Central memory CD8-positive, alpha-beta T cell (primary cell): ENCODE measurements at regions not wholly inside any gene's neighbourhood (a gene's known extent, or its start where the extent isn't known, plus 50 kb on each side); places are given as distances from the start of the nearest gene placed in this dataset.

ENCODE experiments used
- ATAC-seq: fragments of 150-1000 bp; cut with Tn5 transposase; replicated peaks from 2 replicates; pipeline ENCODE4 v1.10.0; 2022; ENCODE audit warnings: mild to moderate bottlenecking, moderate FRiP score, moderate number of reproducible peaks; ENCODE audit not compliant: poor library complexity, severe bottlenecking; ENCODE audit errors: extremely low read depth
- DNase-seq, 2 donors: peaks; one replicate each; pipeline ENCODE4 v3.0.0; 2021; ENCODE audit warnings: low spot score in 2 of 2
- H3K27ac Mint-ChIP-seq: one replicate; pipeline ENCODE4 v1.8.0; 2022; ENCODE audit warnings: low read depth, mild to moderate bottlenecking, moderate library complexity, mixed read lengths
- H3K27me3 Mint-ChIP-seq: one replicate; pipeline ENCODE4 v1.8.0; 2022; ENCODE audit warnings: mixed read lengths
- H3K36me3 Mint-ChIP-seq: one replicate; pipeline ENCODE4 v1.8.0; 2022; ENCODE audit warnings: mild to moderate bottlenecking, moderate library complexity, mixed read lengths; ENCODE audit not compliant: insufficient read depth
- H3K4me1 Mint-ChIP-seq: one replicate; pipeline ENCODE4 v1.8.0; 2022; ENCODE audit warnings: mixed read lengths
- H3K4me3 Mint-ChIP-seq: one replicate; pipeline ENCODE4 v1.8.0; 2022; ENCODE audit warnings: mild to moderate bottlenecking, moderate library complexity, mixed read lengths
- H3K9me3 Mint-ChIP-seq: one replicate; pipeline ENCODE4 v1.8.0; 2022; ENCODE audit warnings: mixed read lengths

- no peaks in the 10 kb centered on the region for H3K9me3 Mint-ChIP-seq
- DNase-seq = no peak
- H3K4me3 Mint-ChIP-seq = no peak overlapping the region
- no peak overlapping the region for H3K27ac Mint-ChIP-seq
- peaks cover 25% of the 10 kb centered on the region for H3K27me3 Mint-ChIP-seq
- no peak for ATAC-seq
- no peaks in the 10 kb centered on the region for H3K36me3 Mint-ChIP-seq
- peaks cover 7% of the 10 kb centered on the region for H3K4me1 Mint-ChIP-seq
These were observed 167.0 kb downstream of the CAAP1 start for GRCh38 chr9:26725573-26725972.

GRCh38 chr9:26723486-26723885 lies 169.1 kb downstream of the CAAP1 start:
- Mint-ChIP-seq H3K9me3 (no peaks in the 10 kb centered on the region), H3K4me3 (no peak overlapping the region), H3K36me3 (no peaks in the 10 kb centered on the region), H3K27me3 (peaks cover 36% of the 10 kb centered on the region), H3K4me1 (peaks cover 7% of the 10 kb centered on the region), H3K27ac (no peak overlapping the region)
- no peak for ATAC-seq
- DNase-seq = no peak

- ATAC-seq (no peak), DNase-seq (no peak)
- no peaks in the 10 kb centered on the region for H3K36me3 Mint-ChIP-seq
- no peaks in the 10 kb centered on the region for H3K9me3 Mint-ChIP-seq
- H3K4me1 Mint-ChIP-seq = peaks cover 7% of the 10 kb centered on the region
- H3K27ac Mint-ChIP-seq = no peak overlapping the region
- H3K27me3 Mint-ChIP-seq = peaks cover 36% of the 10 kb centered on the region
- no peak overlapping the region for H3K4me3 Mint-ChIP-seq
These were observed 169.8 kb downstream of the CAAP1 start for GRCh38 chr9:26722755-26723154.

GRCh38 chr9:26710008-26710407 lies 182.6 kb downstream of the CAAP1 start:
- Mint-ChIP-seq H3K27me3 (no peaks in the 10 kb centered on the region), H3K27ac (no peak overlapping the region), H3K36me3 (no peaks in the 10 kb centered on the region), H3K4me1 (no peaks in the 10 kb centered on the region), H3K9me3 (peaks cover 11% of the 10 kb centered on the region), H3K4me3 (no peak overlapping the region)
- ATAC-seq (no peak), DNase-seq (no peak)

- ATAC-seq (no peak), DNase-seq (no peak)
- Mint-ChIP-seq H3K36me3 (no peaks in the 10 kb centered on the region), H3K9me3 (peaks cover 11% of the 10 kb centered on the region), H3K27ac (no peak overlapping the region), H3K4me1 (no peaks in the 10 kb centered on the region), H3K27me3 (no peaks in the 10 kb centered on the region), H3K4me3 (no peak overlapping the region)
These were observed 186.4 kb downstream of the CAAP1 start for GRCh38 chr9:26706223-26706622.

- ATAC-seq = no peak
- H3K4me1 Mint-ChIP-seq = no peaks in the 10 kb centered on the region
- H3K27me3 Mint-ChIP-seq = peaks cover 9% of the 10 kb centered on the region
- no peak overlapping the region for H3K27ac Mint-ChIP-seq
- H3K9me3 Mint-ChIP-seq = peaks cover 11% of the 10 kb centered on the region
- H3K36me3 Mint-ChIP-seq = no peaks in the 10 kb centered on the region
- no peak overlapping the region for H3K4me3 Mint-ChIP-seq
- DNase-seq = no peak
These were observed 197.3 kb downstream of the CAAP1 start for GRCh38 chr9:26695298-26695622.

- Mint-ChIP-seq H3K27me3 (peaks cover 9% of the 10 kb centered on the region), H3K4me1 (no peaks in the 10 kb centered on the region), H3K9me3 (peaks cover 11% of the 10 kb centered on the region), H3K27ac (no peak overlapping the region), H3K4me3 (no peak overlapping the region), H3K36me3 (no peaks in the 10 kb centered on the region)
- ATAC-seq = no peak
- no peak for DNase-seq
These were observed 198.0 kb downstream of the CAAP1 start for GRCh38 chr9:26694381-26695297.

GRCh38 chr9:26689041-26689440 lies 203.6 kb downstream of the CAAP1 start:
- ATAC-seq (no peak), DNase-seq (no peak)
- peaks cover 10% of the 10 kb centered on the region for H3K27me3 Mint-ChIP-seq
- no peaks in the 10 kb centered on the region for H3K36me3 Mint-ChIP-seq
- H3K4me3 Mint-ChIP-seq = no peak overlapping the region
- no peak overlapping the region for H3K27ac Mint-ChIP-seq
- peaks cover 6% of the 10 kb centered on the region for H3K9me3 Mint-ChIP-seq
- no peaks in the 10 kb centered on the region for H3K4me1 Mint-ChIP-seq

- Mint-ChIP-seq H3K27me3 (peaks cover 10% of the 10 kb centered on the region), H3K9me3 (peaks cover 6% of the 10 kb centered on the region), H3K27ac (no peak overlapping the region), H3K4me3 (no peak overlapping the region), H3K4me1 (no peaks in the 10 kb centered on the region), H3K36me3 (no peaks in the 10 kb centered on the region)
- ATAC-seq (no peak), DNase-seq (no peak)
These were observed 205.2 kb downstream of the CAAP1 start for GRCh38 chr9:26687421-26687820.

GRCh38 chr9:26685818-26686217 lies 206.8 kb downstream of the CAAP1 start:
- Mint-ChIP-seq H3K27ac (no peak overlapping the region), H3K4me3 (no peak overlapping the region), H3K4me1 (no peaks in the 10 kb centered on the region), H3K27me3 (peaks cover 10% of the 10 kb centered on the region), H3K9me3 (peaks cover 3% of the 10 kb centered on the region), H3K36me3 (no peaks in the 10 kb centered on the region)
- ATAC-seq (no peak), DNase-seq (no peak)

- Mint-ChIP-seq H3K36me3 (no peaks in the 10 kb centered on the region), H3K4me3 (no peak overlapping the region), H3K27me3 (peaks cover 10% of the 10 kb centered on the region), H3K27ac (no peak overlapping the region), H3K9me3 (peaks cover 5% of the 10 kb centered on the region), H3K4me1 (no peaks in the 10 kb centered on the region)
- ATAC-seq = no peak
- DNase-seq = no peak
These were observed 208.6 kb downstream of the CAAP1 start for GRCh38 chr9:26684029-26684428.

- Mint-ChIP-seq H3K36me3 (no peaks in the 10 kb centered on the region), H3K27ac (no peak overlapping the region), H3K4me1 (no peaks in the 10 kb centered on the region), H3K9me3 (peaks cover 5% of the 10 kb centered on the region), H3K27me3 (peaks cover 10% of the 10 kb centered on the region), H3K4me3 (no peak overlapping the region)
- no peak for ATAC-seq
- DNase-seq = no peak
These were observed 209.7 kb downstream of the CAAP1 start for GRCh38 chr9:26682796-26683496.

GRCh38 chr9:26682041-26682440 lies 210.6 kb downstream of the CAAP1 start:
- Mint-ChIP-seq H3K4me3 (no peak overlapping the region), H3K27me3 (peaks cover 10% of the 10 kb centered on the region), H3K27ac (no peak overlapping the region), H3K36me3 (no peaks in the 10 kb centered on the region), H3K4me1 (no peaks in the 10 kb centered on the region), H3K9me3 (peaks cover 5% of the 10 kb centered on the region)
- ATAC-seq (no peak), DNase-seq (no peak)
